Breast epithelium (tissue), 3 donors: ENCODE measurements at regions not wholly inside any gene's neighbourhood (a gene's known extent, or its start where the extent isn't known, plus 50 kb on each side); places are given as distances from the start of the nearest gene placed in this dataset.
"Not testable (repeated sequence)": the region's sequence is repeated elsewhere in the genome, so short reads cannot be mapped to it uniquely, and the experiment has no call there.

Experiments used
- POLR2A ChIP-seq: fragments of 450-650 bp; IDR thresholded peaks from one replicate; pipeline ENCODE4 v1.6.1; 2016; ENCODE audit warnings: antibody characterized with exemption, mild to moderate bottlenecking, moderate library complexity
- POLR2AphosphoS5 ChIP-seq, 3 donors: sonication (generic); formaldehyde crosslinking; IDR thresholded peaks; one replicate each; pipeline ENCODE4 v1.6.1; 2017; ENCODE audit warnings: antibody characterized with exemption in 3 of 3
- TF ChIP-seq, protein P1 (sequence below), 3 donors: fragments of 450-650 bp; IDR thresholded peaks; one replicate each; pipeline ENCODE4 v1.5.1; 2016 to 2017; ENCODE audit warnings: antibody characterized with exemption in 3 of 3, mild to moderate bottlenecking in 3 of 3, moderate library complexity in 3 of 3

DNA sequence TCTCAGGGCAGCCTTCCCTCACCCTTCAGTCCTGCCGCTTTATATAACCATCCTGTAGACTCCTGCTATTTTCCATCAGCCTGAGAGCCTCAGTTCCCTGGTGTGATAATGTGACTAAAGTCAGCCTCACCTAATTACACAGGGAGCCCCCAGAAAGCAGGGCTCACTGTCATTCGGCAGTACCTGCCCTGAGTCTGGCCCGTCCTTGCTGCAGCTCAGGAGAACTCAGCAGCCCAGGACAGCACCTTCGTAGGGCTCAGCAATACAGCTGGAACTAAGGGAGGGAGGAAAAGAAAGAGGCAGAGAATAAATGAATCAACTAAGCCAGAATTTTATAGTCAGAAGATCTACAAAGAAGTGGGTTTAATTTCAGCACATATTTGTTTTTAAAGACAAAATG, 598.7 kb downstream of the SPATA31A6 start:
- TF ChIP-seq, protein P1, sequence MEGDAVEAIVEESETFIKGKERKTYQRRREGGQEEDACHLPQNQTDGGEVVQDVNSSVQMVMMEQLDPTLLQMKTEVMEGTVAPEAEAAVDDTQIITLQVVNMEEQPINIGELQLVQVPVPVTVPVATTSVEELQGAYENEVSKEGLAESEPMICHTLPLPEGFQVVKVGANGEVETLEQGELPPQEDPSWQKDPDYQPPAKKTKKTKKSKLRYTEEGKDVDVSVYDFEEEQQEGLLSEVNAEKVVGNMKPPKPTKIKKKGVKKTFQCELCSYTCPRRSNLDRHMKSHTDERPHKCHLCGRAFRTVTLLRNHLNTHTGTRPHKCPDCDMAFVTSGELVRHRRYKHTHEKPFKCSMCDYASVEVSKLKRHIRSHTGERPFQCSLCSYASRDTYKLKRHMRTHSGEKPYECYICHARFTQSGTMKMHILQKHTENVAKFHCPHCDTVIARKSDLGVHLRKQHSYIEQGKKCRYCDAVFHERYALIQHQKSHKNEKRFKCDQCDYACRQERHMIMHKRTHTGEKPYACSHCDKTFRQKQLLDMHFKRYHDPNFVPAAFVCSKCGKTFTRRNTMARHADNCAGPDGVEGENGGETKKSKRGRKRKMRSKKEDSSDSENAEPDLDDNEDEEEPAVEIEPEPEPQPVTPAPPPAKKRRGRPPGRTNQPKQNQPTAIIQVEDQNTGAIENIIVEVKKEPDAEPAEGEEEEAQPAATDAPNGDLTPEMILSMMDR (IDR thresholded peaks at IDR 0.05) = not testable (repeated sequence)
- TF ChIP-seq POLR2AphosphoS5 (IDR thresholded peaks at IDR 0.05); POLR2A: not testable (repeated sequence)
